ENCODE measurements at regions not wholly inside any gene's neighbourhood (a gene's known extent, or its start where the extent isn't known, plus 50 kb on each side); places are given as distances from the start of the nearest gene placed in this dataset.

DNA sequence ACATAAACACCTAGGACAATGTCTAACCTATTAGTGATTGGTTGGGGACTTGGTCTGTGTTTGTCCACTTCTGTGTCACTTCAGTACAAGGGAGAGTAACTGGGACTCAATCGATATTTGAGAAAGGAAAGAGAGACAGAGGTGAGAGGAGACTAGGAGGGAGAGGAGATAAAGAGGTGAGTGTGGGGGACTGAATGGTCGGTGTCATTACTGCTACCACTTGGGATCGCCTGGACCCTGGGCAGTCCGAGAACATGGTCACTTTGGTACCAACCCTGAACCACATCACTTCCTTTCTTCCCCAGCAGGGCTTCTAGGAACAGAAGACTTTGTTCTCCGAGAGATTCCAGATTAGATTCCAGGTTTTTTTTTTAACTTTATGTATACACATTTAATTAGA lies 63.7 kb downstream of the GPR6 start (continued):
- no peak for TF ChIP-seq ZNF462 (CRISPR knock-in tag; IDR thresholded peaks at IDR 0.05)
- TF ChIP-seq POLR2AphosphoS5 (IDR thresholded peaks at IDR 0.05; ENCODE audit: low read depth): no peak
- no peak for TF ChIP-seq ZNF114 (CRISPR knock-in tag; IDR thresholded peaks at IDR 0.05)
- no peak for TF ChIP-seq CREB1 (CRISPR knock-in tag; IDR thresholded peaks at IDR 0.05; ENCODE audit: low read depth)
- TF ChIP-seq, protein P1, sequence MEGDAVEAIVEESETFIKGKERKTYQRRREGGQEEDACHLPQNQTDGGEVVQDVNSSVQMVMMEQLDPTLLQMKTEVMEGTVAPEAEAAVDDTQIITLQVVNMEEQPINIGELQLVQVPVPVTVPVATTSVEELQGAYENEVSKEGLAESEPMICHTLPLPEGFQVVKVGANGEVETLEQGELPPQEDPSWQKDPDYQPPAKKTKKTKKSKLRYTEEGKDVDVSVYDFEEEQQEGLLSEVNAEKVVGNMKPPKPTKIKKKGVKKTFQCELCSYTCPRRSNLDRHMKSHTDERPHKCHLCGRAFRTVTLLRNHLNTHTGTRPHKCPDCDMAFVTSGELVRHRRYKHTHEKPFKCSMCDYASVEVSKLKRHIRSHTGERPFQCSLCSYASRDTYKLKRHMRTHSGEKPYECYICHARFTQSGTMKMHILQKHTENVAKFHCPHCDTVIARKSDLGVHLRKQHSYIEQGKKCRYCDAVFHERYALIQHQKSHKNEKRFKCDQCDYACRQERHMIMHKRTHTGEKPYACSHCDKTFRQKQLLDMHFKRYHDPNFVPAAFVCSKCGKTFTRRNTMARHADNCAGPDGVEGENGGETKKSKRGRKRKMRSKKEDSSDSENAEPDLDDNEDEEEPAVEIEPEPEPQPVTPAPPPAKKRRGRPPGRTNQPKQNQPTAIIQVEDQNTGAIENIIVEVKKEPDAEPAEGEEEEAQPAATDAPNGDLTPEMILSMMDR (conservative IDR thresholded peaks at IDR 0.05; ENCODE audit: low read depth in 2 of 2): no peak
- TF ChIP-seq ETS1 (IDR thresholded peaks at IDR 0.05): no peak

All from GM23338 (cell line).